Peyer's patch (tissue), 4 donors: ENCODE measurements at regions not wholly inside any gene's neighbourhood (a gene's known extent, or its start where the extent isn't known, plus 50 kb on each side); places are given as distances from the start of the nearest gene placed in this dataset.

ENCODE experiments used
- POLR2A ChIP-seq, 2 donors: fragments of 450-650 bp; IDR thresholded peaks; one replicate each; pipeline ENCODE4 v1.5.1; 2017; ENCODE audit warnings: antibody characterized with exemption in 2 of 2, mild to moderate bottlenecking in 2 of 2, moderate library complexity in 2 of 2
- TF ChIP-seq, protein P1 (sequence below), 6 experiments: fragments of 450-650 bp in 4 of 6; fragments of 200-600 bp in 2 of 6; sonication (generic) in 1 of 6; IDR thresholded peaks; one replicate each; pipeline ENCODE4 v1.5.1; 2017 to 2019; ENCODE audit warnings: antibody characterized with exemption in 6 of 6, mild to moderate bottlenecking in 3 of 6, moderate library complexity in 1 of 6

DNA sequence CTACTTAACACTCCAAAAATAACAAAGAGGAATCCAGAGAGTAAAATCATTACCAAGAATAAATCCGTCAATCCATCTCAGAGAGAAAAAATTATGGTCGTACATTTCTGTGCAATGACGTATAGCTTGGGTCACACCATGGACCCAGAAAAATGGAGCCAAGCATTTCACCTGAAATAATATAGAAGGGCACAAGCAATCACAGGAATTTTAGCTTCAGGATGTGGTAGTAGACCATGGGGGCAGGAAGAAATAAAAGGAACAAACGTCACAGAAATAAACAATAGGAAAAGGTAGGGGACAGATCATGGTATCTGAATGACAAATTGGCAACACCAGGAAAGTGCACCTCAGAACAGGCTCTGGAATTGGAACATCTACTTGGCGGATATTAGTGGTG is 231.0 kb downstream of the PLK2 start:
- no peak for TF ChIP-seq POLR2A (IDR thresholded peaks at IDR 0.05)
- TF ChIP-seq, protein P1, sequence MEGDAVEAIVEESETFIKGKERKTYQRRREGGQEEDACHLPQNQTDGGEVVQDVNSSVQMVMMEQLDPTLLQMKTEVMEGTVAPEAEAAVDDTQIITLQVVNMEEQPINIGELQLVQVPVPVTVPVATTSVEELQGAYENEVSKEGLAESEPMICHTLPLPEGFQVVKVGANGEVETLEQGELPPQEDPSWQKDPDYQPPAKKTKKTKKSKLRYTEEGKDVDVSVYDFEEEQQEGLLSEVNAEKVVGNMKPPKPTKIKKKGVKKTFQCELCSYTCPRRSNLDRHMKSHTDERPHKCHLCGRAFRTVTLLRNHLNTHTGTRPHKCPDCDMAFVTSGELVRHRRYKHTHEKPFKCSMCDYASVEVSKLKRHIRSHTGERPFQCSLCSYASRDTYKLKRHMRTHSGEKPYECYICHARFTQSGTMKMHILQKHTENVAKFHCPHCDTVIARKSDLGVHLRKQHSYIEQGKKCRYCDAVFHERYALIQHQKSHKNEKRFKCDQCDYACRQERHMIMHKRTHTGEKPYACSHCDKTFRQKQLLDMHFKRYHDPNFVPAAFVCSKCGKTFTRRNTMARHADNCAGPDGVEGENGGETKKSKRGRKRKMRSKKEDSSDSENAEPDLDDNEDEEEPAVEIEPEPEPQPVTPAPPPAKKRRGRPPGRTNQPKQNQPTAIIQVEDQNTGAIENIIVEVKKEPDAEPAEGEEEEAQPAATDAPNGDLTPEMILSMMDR (IDR thresholded peaks at IDR 0.05) = no peak
